Activated T-cell treated with anti-CD3 and anti-CD28 coated beads for 48 hours (primary cell): ENCODE measurements at regions not wholly inside any gene's neighbourhood (a gene's known extent, or its start where the extent isn't known, plus 50 kb on each side); places are given as distances from the start of the nearest gene placed in this dataset.
"Not testable (repeated sequence)": the region's sequence is repeated elsewhere in the genome, so short reads cannot be mapped to it uniquely, and the experiment has no call there.

Experiments
- DNase-seq: peaks from one replicate; pipeline ENCODE4 v3.0.0-alpha.2; 2020; ENCODE audit warnings: low read depth

- not testable (repeated sequence) for DNase-seq
Observed at GRCh38 chr2:87573386-87574192, 174.3 kb upstream of the PLGLB2 start.

GRCh38 chr2:87574193-87575119 is 173.4 kb upstream of the PLGLB2 start:
- DNase-seq: not testable (repeated sequence)

GRCh38 chr2:87575138-87575537 is 172.7 kb upstream of the PLGLB2 start:
- DNase-seq: not testable (repeated sequence)

GRCh38 chr2:87577358-87577757 is 170.5 kb upstream of the PLGLB2 start:
- not testable (repeated sequence) for DNase-seq

GRCh38 chr2:87582152-87582551 is 165.7 kb upstream of the PLGLB2 start:
- DNase-seq: not testable (repeated sequence)

- not testable (repeated sequence) for DNase-seq
Observed at GRCh38 chr2:87582579-87582978, 165.3 kb upstream of the PLGLB2 start.

GRCh38 chr2:87583370-87583769 is 164.5 kb upstream of the PLGLB2 start:
- DNase-seq: not testable (repeated sequence)

- not testable (repeated sequence) for DNase-seq
Observed at GRCh38 chr2:87583803-87584202, 164.1 kb upstream of the PLGLB2 start.

GRCh38 chr2:87584268-87584906 is 163.5 kb upstream of the PLGLB2 start:
- DNase-seq: not testable (repeated sequence)

- not testable (repeated sequence) for DNase-seq
Observed at GRCh38 chr2:87587934-87588333, 160.0 kb upstream of the PLGLB2 start.

- not testable (repeated sequence) for DNase-seq
Observed at GRCh38 chr2:87592974-87593373, 154.9 kb upstream of the PLGLB2 start.

- DNase-seq: not testable (repeated sequence)
Observed at GRCh38 chr2:87593784-87594610, 153.9 kb upstream of the PLGLB2 start.

- DNase-seq: not testable (repeated sequence)
Observed at GRCh38 chr2:87594611-87594992, 153.3 kb upstream of the PLGLB2 start.

- DNase-seq: not testable (repeated sequence)
Observed at GRCh38 chr2:87595017-87595416, 152.9 kb upstream of the PLGLB2 start.

- not testable (repeated sequence) for DNase-seq
Observed at GRCh38 chr2:87600961-87601360, 146.9 kb upstream of the PLGLB2 start.

- not testable (repeated sequence) for DNase-seq
Observed at GRCh38 chr2:87602118-87602517, 145.8 kb upstream of the PLGLB2 start.

- DNase-seq: not testable (repeated sequence)
Observed at GRCh38 chr2:87602728-87603127, 145.2 kb upstream of the PLGLB2 start.

- not testable (repeated sequence) for DNase-seq
Observed at GRCh38 chr2:87603418-87604278, 144.2 kb upstream of the PLGLB2 start.

- DNase-seq: not testable (repeated sequence)
Observed at GRCh38 chr2:87604279-87604818, 143.5 kb upstream of the PLGLB2 start.

GRCh38 chr2:87604980-87605379 is 142.9 kb upstream of the PLGLB2 start:
- DNase-seq: not testable (repeated sequence)
